ENCODE measurements at regions not wholly inside any gene's neighbourhood (a gene's known extent, or its start where the extent isn't known, plus 50 kb on each side); places are given as distances from the start of the nearest gene placed in this dataset.

GRCh38 chr4:163969291-163969690 lies 474.8 kb downstream of the TMA16 start:
- no peak for DNase-seq

GRCh38 chr4:163976588-163976987 lies 482.1 kb downstream of the TMA16 start:
- no peak for DNase-seq

GRCh38 chr4:163988391-163988790 lies 493.9 kb downstream of the TMA16 start:
- no peak for DNase-seq

- no peak for DNase-seq
These were observed 494.4 kb downstream of the TMA16 start for GRCh38 chr4:163988865-163989264.

- DNase-seq, result no peak
These were observed 496.9 kb downstream of the TMA16 start for GRCh38 chr4:163991298-163991865.

- no peak for DNase-seq
These were observed 514.9 kb downstream of the TMA16 start for GRCh38 chr4:164009435-164009834.

- DNase-seq, result no peak
These were observed 517.3 kb downstream of the TMA16 start for GRCh38 chr4:164011791-164012190.

- DNase-seq, result no peak
These were observed 518.0 kb downstream of the TMA16 start for GRCh38 chr4:164012396-164013027.

GRCh38 chr4:164021947-164022346 lies 527.5 kb downstream of the TMA16 start:
- no peak for DNase-seq

- DNase-seq, result no peak
These were observed 528.7 kb downstream of the TMA16 start for GRCh38 chr4:164023214-164023613.

- no peak for DNase-seq
These were observed 533.3 kb downstream of the TMA16 start for GRCh38 chr4:164027805-164028204.

GRCh38 chr4:164039482-164039881 lies 545.0 kb downstream of the TMA16 start:
- no peak for DNase-seq

GRCh38 chr4:164056426-164057142 lies 562.1 kb downstream of the TMA16 start:
- DNase-seq, result no peak

- DNase-seq, result no peak
These were observed 564.4 kb downstream of the TMA16 start for GRCh38 chr4:164058776-164059445.

GRCh38 chr4:164060456-164060855 lies 566.0 kb downstream of the TMA16 start:
- DNase-seq, result no peak

- no peak for DNase-seq
These were observed 573.9 kb downstream of the TMA16 start for GRCh38 chr4:164068392-164068791.

- DNase-seq, result no peak
These were observed 576.1 kb downstream of the TMA16 start for GRCh38 chr4:164070625-164071024.

- no peak for DNase-seq
These were observed 586.9 kb downstream of the TMA16 start for GRCh38 chr4:164081371-164081770.

GRCh38 chr4:164081801-164082200 lies 587.3 kb downstream of the TMA16 start:
- no peak for DNase-seq

GRCh38 chr4:164087733-164088132 lies 593.2 kb downstream of the TMA16 start:
- no peak for DNase-seq

- DNase-seq, result no peak
These were observed 601.0 kb downstream of the TMA16 start for GRCh38 chr4:164095313-164096110.

GRCh38 chr4:164096766-164097518 lies 602.5 kb downstream of the TMA16 start:
- no peak for DNase-seq

Measured in AML-193 (cell line).